ENCODE measurements at regions not wholly inside any gene's neighbourhood (a gene's known extent, or its start where the extent isn't known, plus 50 kb on each side); places are given as distances from the start of the nearest gene placed in this dataset.
"Not testable (repeated sequence)": the region's sequence is repeated elsewhere in the genome, so short reads cannot be mapped to it uniquely, and the experiment has no call there.

DNA sequence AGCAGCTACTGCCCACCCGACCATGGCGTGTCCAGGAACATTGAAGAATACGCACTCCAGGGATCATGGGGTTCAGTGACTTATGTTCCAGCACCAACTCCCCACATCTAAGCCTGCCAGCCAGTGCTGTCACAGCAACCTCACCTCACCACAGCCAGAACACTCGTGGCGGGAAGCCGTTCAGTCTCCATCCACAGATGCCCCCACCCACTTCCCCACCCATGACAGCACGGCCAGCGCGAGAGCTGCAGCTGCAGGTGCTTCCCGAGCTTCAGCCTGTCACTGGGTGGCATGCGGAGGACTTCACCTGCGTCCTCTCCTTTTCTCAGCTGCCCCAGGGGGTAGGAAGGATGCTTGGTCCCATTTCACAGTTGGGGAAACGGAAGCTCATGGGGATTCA lies 50.3 kb downstream of the RBFOX3 start:
- DNase-seq, result no peak

DNA sequence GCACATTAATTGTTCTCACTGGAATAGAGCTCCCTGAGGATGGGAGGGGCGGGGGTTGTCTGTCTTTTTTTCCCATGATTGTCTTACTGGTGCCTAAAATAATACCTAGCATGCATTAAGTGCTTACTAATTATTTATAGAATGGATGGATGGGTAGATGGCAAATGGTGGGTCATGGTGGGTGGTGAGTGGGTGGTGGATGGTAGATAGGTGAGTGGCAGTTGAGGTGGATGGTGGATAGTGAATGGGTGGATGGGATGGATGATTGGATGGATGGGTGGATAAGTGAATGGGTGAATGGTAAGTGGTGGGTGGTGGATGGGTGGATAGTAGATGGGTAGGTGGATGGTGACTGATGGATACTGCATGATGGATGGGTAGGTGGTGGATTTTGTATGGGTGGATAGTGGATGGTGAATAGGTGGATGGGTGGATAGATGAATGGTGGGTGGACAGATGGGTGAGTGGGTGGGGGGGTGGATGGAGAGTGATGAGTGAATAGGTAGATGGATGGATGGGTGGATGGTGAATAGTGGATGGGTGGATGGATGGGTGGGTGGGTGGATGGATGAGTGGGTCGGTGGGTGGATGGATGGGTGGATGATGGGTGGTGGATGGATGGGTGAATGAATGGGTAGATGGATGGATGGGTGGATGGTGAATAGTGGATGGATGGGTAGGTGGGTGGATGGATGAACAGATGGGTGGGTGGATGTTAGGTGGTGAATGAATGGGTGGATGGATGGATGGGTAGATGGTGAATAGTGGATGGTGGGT lies 51.6 kb downstream of the RBFOX3 start:
- DNase-seq, result no peak

DNA sequence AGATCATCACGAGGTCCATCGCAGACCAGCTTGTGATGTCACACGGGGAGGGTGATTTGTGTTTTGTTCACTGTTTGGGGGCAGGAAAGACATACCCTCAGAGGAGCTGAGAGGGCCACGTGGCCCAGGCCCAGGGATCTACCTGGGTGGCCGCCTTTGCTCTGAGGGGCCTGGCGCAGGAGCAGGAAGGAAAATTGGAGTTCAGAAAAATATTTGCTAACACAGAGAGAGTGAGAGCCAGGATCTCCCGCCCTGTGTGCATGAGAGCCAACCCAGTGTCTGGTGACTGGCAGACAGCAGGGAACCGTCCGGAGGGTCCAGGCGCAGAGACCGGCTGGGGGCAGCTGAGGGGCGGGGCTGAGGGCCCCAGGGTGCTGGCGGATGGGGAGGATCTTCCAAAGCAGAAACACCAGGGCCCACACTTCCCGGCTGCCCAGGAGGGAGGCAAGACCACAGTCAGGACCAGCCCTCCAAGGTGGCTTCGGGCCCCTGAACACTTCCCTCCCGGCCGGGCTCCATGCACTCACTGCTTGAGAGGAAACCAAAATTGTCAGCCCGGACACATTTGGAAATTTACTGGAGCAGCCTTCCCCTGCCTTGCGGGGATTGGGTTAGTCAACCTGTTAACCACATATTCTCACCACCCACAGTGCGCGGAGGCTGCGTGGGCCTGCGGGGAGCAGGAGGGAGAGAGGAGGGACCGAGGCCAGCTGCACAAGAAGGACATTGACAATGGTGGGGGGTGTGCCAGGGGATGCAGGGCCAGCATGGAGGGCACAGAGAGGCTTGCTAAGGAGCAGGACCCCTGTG lies 52.6 kb downstream of the RBFOX3 start:
- DNase-seq, result no peak

DNA sequence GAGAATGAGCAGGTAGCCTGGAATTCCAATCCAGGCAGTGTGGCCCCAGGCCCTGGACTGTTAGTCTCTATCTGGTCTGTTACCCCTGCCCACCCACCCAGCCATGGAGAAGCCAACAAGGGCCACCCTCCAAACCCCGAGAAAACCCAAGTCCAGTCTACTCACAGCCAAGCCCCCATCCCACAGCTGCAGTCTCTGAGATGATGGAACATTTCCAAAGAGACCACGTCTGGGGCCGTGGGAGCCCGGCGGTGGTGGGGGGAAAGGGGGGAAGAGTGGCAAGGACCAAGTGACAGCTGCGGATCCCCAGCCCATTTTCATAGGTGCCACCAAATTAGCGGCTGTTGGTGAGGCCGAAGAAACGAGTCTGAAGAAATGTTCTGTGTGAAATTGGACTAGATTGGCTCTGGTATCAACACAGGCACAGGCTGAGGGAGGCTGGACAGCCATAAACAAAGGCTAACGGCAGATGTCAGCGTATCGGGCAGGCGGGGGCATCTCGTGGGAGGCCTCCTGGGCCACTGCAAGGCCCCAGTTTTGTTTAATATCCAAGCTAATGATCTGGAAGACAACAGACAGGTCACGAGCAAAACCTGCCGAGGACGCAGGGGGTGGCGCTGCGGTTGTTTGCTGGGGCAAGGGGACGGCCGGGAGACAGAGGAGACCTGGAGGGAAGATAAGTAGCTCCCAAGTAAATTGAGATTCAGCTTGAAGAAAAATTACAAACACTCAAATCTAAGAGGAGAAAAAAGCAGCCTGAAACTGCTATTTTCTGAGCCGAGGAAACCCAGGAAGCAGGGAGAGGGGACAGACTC lies 53.4 kb downstream of the RBFOX3 start:
- DNase-seq, result no peak

DNA sequence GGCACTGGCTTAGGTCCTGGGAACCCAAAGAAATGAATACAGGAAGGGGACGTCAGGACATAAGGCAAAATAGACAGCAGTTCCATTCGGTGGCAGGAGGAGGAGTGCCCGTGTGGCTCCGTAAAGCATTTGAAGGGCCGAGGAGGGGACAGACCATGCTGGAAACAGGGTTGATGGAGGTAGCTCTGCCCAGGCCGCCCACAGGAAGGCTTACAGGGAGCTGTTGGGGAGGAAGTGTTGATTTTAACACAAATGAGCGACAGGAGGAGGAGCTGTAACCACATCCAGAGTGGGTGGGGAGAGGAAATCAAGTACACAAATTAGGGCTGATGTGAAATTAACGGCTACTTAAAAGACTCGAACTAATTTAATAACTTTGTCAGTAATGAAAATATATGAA lies 54.6 kb downstream of the RBFOX3 start:
- DNase-seq, result no peak

DNA sequence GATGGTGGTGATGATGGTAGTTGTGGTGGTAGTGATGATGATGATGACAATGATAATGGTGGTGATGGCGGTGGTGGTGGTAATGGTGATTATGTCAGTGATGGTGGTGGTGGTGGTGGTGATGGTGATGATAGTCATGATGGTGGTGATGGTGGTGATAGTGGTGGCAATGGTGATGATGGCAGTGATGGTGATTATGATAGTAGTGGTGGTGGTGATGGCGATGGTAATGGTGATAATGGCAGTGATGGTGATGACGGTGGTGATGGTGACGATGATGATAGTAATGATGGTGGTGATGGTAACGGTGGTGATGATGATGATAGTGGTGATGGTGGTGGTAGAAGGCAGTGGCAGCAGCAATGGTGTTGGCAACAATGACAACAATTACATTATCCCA lies 55.3 kb downstream of the RBFOX3 start:
- DNase-seq, result no peak

DNA sequence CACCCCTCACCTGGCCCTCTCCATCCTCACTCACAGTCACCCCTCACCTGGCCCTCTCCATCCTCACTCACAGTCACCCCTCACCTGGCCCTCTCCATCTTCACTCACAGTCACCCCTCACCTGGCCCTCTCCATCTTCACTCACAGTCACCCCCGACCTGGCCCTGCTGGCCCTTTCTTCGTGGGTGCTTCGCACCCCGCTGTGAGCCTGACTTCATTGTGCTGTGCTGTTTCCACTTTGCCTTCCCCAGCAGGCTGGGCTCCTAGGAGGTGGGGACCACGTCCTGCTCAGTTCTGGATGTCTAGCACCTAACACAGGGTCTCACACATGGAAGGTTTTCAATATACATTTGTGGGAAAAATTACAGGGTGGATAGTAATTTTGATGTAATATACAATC lies 56.5 kb downstream of the RBFOX3 start:
- DNase-seq, result not testable (repeated sequence)

DNA sequence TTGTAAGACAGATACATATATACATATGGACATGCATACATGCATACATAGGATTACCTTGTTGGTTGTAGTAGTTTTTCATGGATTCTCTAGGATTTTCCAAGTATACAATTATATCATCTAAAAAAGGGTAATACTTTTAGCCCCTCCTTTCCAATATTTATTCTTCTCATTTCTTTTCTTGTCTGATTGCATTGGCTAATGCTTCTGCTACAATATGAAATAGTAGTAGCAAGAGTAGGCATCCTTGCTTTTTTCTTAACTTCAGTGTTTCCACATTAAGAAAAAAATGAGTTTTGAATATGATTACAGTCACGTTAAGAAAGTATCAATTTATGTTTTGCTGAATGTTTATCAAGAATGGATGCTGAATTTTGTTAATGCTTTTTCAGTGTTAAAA lies 58.0 kb downstream of the RBFOX3 start:
- DNase-seq, result no peak

DNA sequence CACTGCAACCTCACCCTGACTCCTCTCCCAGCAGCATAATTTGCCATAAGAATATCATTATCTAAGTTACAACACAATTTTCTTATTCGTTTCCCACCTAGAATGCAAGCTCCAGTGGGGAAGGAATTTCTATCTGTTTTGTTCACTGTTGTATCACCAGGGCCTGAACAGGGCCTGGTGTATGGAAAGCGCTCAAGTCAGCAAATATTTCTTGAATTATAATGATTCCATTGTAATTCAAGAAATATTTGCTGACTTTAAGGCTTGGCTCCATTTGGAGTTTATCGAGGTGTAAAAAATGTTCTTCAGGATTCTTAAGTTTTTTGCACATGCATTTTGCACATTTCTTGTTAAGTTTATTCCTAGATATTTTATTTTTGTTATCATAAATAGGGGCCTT lies 58.4 kb downstream of the RBFOX3 start:
- DNase-seq, result no peak

DNA sequence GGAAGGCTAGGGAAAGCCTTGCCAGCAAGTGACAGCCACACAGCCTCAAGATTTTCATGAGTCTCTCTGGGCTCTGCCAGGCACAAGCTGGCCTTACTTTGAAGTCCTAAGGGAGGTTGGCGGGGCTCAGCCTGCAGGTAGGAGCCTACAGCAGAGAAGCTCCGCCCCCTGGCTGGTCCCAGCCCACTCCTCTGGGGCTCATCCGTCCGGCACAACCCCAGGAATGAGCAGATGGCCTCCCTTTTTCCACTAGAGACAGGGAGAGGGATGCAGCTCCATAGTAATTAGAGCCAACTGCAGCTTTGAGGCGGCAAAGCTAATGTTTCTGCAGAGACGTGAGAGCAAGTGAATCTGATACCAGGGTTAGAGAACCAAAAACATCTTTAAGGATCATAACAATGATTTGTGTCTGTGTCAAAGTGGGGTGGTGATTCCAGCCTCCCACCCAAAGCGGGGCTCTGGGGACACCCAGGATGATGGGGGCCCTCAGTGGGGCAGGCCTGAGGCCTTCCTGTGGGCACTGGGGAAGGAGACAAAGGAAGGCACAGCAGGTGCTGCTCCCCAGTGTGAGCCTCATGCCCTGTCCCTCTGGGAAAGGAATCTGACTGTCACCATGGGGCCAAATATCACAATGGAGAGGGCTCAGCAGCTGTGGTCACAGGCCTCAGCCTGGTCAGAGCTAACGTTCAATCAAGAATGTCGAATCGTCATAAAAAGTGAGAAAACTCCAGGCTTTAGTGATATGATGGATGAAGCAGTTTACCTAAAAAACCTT lies 61.5 kb downstream of the RBFOX3 start:
- DNase-seq, result no peak

DNA sequence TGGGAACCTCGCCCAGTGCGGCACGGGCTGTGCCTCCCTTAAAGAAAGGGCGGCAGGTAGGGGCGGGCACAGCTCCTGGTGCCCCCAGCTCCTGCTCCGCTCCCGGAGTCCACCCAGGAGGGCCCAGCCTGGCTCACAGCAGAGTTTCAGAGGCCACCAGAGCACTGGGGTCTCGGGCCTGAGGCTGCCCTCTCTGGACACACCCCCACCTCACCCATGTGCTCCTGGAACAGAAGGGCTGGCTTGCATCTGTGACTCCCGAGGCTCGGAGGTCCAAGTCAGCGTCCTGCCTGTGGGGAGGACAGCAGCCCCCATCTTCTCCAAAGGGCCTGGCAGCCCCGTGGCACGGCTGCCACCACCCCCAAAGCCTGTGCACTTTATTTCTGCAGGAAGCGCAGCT lies 62.7 kb downstream of the RBFOX3 start:
- DNase-seq, result no peak

DNA sequence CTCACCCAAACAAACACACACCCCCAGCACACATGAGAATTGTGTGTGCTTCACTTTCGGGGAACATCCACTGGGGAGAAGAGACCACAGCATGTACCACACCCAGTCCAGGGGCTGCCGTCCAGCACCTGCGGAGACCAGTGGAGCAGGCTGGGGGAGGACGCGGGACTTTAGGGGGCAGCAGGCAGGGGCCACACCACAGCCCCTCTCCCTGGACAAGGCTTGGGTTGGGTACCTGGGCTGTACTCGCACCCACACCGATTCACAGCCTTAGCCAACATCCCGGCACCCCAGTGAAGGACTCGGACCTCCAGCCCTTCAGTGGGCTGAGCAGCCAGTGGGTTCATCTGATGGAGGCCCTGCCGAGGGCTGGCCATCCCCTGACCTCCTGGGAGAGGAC lies 63.3 kb downstream of the RBFOX3 start:
- no peak for DNase-seq

DNA sequence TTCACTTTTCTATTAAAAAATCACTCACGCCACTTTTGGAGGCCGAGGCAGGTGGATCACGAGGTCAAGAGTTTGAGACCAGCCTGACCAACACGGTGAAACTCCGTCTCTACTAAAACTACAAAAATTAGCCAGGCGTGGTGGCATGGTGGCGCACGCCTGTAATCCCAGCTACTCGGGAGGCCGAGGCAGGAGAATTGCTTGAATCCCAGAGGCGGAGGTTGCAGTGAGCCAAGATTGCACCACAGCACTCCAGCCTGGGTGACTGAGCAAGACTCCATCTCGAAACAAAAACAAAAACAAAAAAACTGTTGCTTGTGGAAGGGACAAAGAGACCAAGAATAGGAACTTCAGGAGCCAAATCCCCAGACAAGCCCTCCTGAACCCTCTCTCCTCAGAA lies 63.7 kb downstream of the RBFOX3 start:
- DNase-seq, result not testable (repeated sequence)

DNA sequence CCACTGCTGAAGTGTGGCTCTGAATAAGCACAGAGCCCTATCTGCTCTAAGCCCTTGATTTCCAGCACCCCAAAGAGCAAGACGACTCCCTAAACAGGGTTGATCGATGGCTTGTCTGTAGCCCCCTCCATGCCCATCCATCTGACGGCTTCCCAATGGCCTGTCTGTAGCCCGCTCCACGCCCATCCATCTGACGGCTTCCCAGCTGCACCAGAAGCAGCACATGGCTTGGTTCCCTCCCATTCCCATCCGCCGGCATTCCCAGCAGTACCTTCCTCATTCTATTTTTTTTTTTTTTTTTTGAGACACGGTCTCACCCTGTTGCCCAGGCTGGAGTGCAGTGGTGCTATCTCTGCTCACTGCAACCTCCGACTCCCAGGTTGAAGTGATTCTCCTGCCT lies 64.5 kb downstream of the RBFOX3 start:
- DNase-seq, result no peak

DNA sequence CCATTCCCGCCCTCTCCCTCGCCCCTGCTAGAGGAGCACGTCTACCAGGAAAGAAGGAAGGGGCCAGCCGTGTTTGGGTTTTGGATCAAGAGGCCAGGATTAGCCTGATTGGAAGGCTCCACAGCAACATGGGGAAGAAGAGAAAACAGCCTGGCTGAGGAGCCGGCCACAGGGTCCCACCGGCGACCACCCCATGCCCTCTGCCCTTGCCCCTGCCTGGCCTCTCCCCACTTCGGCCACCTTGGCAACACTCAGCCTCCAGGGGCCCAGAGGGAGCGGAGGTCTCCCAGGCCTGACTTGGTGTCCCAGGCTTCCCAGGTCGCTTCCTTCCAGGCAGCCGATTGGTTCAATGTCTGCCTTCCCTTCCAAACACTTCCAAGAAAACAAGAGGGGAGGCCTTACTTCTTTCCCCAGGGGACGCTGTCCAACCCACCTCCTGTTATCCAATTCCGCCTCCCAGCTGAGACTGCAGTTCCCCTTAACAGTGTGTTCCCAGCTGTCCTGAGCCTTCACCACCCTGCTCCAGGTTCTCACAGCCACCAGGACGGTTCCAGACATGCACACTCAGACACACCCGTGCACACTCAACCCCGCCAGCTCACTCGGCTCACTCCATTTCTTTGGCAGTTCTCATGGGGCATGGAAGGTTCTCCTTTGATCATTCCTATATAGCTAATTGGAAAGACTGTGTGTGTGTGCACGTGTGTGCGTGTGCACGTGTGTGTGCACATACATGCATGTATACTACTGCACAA lies 65.4 kb downstream of the RBFOX3 start:
- no peak for DNase-seq

DNA sequence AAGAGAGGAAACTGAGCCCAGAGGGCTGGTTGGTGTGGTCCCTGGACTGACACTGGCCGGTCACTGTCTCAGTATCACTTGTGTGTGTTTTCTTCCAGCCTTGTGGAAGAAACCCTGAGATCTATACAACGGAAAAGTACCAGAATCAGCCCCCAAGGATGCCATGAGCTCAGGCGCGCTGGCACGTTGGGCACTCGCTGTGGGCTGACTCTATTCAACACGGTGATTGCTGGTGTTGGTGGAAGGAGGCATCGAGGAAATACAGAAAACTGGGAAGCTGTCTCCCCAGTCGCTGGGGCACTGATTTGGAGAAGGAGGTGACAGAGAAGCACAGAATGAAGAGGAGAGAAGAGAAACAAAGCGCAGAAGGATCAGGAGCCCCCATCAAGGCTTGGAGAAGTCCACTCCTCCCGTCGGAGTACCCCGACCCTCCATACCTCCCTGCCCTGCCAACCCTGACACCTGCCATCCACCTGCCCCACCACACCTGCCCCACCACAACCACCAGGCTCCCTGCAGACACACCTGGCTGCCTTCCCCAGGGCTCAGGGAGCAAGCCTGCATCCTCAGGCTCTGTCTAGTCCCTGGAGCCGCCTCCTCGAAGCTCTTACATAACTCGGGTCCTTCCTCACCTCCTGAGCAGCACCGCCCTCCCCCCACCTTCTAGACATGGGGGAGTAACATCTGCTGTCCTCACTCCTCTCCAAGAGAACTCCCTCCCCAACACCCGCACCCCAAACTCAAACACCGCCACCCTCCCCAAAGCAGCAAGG lies 66.5 kb downstream of the RBFOX3 start:
- no peak for DNase-seq

DNA sequence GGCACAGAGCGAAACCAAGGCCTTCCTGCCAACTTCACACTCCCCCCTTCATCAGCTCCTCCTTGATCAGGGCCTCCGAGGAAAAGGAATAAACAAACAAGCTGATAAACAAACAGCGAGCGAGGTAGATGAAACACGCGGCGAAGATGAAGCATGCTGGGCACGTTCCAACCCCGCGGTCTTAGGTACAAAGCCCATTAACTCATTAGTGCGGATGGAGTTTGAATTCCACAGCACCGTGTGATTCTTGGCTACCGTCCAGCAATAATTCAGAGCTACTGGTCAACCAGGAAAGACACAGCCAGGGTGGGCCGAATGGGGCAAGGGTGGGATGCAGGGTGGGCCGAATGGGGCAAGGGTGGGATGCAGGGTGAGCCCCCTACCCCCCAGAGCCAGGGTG lies 67.3 kb downstream of the RBFOX3 start:
- DNase-seq, result no peak

DNA sequence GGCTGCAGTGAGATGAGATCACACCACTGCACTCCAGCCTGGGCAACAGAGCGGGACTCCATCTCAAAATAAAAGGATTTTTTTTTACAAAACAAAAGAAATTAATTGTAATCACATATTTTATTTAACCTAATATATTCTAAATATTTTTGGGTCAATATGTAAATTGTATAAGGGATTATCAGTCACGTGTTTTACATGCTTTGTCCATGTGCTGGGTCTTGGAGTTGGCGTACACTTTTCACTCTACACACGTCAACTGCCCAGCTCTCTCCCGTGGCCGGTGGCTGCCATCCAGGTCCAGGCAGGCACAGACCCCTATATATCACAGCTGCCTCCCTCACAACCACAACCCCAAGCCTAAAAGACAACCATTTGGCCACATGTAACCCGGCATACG lies 68.1 kb downstream of the RBFOX3 start:
- no peak for DNase-seq

DNA sequence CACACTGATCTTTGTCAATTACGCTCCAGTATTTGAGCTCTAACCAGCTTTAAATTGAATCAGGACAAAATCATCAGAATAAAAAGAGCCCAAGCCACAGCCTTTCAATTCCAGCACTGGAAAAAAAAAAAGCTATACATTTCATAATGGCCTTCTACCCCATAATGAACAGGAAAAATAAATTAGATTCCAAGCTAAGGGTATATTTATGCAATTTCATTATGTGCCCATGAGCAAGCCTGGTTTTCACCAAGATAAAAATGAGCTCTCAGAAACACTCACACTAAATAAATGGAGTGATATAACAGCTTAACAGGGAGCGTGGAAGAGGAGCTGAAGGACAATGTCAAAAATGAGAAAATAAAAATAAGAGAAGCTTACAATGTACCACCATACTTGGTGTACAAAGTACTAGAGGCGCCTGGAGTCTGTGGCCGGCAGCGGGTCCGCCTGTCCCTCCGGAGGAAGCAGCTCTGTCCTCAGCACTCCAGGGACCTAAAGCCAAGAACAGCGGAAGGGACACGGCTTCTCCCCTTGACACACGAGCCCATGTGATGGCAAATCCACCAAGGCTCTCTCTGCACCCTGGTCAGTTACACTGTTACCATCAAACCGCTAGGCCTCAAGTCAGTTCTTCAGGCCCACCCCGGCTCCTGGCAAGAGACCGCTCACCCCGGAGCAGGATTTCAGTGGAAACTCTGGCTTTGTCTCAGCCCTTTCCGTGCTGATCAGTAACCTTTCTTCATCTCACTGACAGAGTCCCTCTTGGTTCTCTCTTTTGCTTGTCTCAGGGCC lies 69.6 kb downstream of the RBFOX3 start:
- no peak for DNase-seq

DNA sequence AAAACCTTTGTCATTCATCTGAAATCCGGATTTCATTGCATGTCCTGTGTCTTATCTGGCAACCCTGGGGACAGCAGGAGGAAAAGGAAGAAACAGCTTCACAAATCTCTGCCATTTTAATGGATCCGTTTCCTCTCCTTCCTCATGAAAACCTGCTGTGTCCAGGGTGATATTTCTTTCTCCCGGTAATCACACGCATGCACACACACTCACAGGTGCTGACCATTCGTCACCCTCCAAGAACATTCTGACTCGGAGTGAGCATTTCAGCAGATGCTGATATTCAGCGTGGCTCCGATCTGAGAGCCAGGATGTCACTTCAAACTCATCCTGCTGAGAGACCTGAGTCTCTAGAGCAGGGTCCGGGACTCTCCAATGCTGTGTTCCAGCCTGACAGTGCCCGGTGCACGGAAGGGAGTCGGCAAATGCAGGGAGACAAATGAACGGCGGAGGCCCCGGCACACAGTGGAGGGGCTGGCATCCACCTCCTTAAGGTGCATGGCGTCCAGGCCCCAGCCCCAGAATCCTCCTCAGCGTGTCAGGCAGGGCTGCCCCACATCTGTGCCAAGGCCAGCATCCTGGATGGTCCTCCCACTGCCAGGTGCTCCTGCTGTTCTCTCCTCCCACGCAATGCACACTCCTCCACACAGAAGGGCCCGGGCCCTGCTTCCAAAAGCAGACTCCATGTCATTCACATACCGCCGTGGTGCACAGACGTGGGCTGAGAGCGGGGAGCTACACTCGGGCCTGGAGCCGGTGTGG lies 70.7 kb downstream of the RBFOX3 start:
- DNase-seq, result no peak
